Transverse colon (tissue), 4 donors: ENCODE measurements at regions not wholly inside any gene's neighbourhood (a gene's known extent, or its start where the extent isn't known, plus 50 kb on each side); places are given as distances from the start of the nearest gene placed in this dataset.

Experiments
- DNase-seq: peaks from one replicate; pipeline ENCODE4 v3.0.0-alpha.2; 2019
- H3K27ac ChIP-seq, 4 donors: fragments of 200-600 bp; sonication (generic); 2 replicates each; pipeline ENCODE4 v1.5.1; 2016 to 2018; ENCODE audit warnings: inconsistent platforms in 4 of 4
- H3K27me3 ChIP-seq: fragments of 200-600 bp; sonication (generic); 2 replicates; pipeline ENCODE4 v1.5.1; 2017; ENCODE audit warnings: inconsistent platforms
- H3K36me3 ChIP-seq, 4 donors: fragments of 200-600 bp; sonication (generic); 2 replicates each; pipeline ENCODE4 v1.5.1; 2017 to 2019; ENCODE audit warnings: inconsistent platforms in 4 of 4
- H3K4me1 ChIP-seq, 4 donors: fragments of 200-600 bp; sonication (generic); 2 replicates each; pipeline ENCODE4 v1.5.1; 2017 to 2020; ENCODE audit warnings: inconsistent platforms in 4 of 4
- H3K4me3 ChIP-seq, 4 donors: fragments of 200-600 bp; sonication (generic); 1 replicate in 1 of 4; 2 replicates in 3 of 4; pipeline versions ENCODE4 v1.5.1 to v1.6.1; 2017 to 2019; ENCODE audit warnings: inconsistent platforms in 4 of 4
- H3K9me3 ChIP-seq, 2 donors: fragments of 200-600 bp; sonication (generic); 2 replicates each; pipeline ENCODE4 v1.5.1; 2017 to 2019; ENCODE audit warnings: inconsistent platforms in 2 of 2
- EP300 ChIP-seq: sonication (generic); formaldehyde crosslinking; IDR thresholded peaks from one replicate; pipeline ENCODE4 v1.6.1; 2017; ENCODE audit warnings: antibody characterized with exemption, low read depth
- POLR2A ChIP-seq: fragments of 450-650 bp; IDR thresholded peaks from one replicate; pipeline ENCODE4 v1.6.1; 2016; ENCODE audit warnings: antibody characterized with exemption, mild to moderate bottlenecking, moderate library complexity
- POLR2AphosphoS5 ChIP-seq, 3 donors: sonication (generic); formaldehyde crosslinking; IDR thresholded peaks; one replicate each; pipeline ENCODE4 v1.6.1; 2016; ENCODE audit warnings: antibody characterized with exemption in 3 of 3
- WGBS, 2 donors: methylation state at CpG; one replicate each; pipeline ENCODE4 v1.1.5; 2018; ENCODE audit warnings: low coverage in 1 of 2; 5-methylcytosine and 5-hydroxymethylcytosine counted together
- in situ Hi-C, 4 donors: fragments of 200-750 bp; cut with MboI; loops; one replicate each; pipeline versions ENCODE4 v1.15.0 to v1.15.1; 2017; ENCODE audit warnings: low sequenced_read_pairs in 3 of 4, low pct_ligation_motif_present in 1 of 4, low pct_unique_long_range_greater_than_20kb in 1 of 4
- intact Hi-C: fragments of 100-400 bp; cut with DNase I; formaldehyde crosslinking; loops from one replicate; pipeline ENCODE4 v1.15.1; 2023; ENCODE audit warnings: low total_unique reads
- TF ChIP-seq, protein P1 (sequence below), 5 experiments: fragments of 200-600 bp in 3 of 5; fragments of 450-650 bp in 2 of 5; sonication (generic) in 3 of 5; IDR thresholded peaks; 1 replicate in 2 of 5; 2 replicates in 3 of 5; pipeline ENCODE4 v1.5.1; 2016 to 2017; ENCODE audit warnings: antibody characterized with exemption in 5 of 5, inconsistent platforms in 3 of 5, mild to moderate bottlenecking in 2 of 5, moderate library complexity in 1 of 5

DNA sequence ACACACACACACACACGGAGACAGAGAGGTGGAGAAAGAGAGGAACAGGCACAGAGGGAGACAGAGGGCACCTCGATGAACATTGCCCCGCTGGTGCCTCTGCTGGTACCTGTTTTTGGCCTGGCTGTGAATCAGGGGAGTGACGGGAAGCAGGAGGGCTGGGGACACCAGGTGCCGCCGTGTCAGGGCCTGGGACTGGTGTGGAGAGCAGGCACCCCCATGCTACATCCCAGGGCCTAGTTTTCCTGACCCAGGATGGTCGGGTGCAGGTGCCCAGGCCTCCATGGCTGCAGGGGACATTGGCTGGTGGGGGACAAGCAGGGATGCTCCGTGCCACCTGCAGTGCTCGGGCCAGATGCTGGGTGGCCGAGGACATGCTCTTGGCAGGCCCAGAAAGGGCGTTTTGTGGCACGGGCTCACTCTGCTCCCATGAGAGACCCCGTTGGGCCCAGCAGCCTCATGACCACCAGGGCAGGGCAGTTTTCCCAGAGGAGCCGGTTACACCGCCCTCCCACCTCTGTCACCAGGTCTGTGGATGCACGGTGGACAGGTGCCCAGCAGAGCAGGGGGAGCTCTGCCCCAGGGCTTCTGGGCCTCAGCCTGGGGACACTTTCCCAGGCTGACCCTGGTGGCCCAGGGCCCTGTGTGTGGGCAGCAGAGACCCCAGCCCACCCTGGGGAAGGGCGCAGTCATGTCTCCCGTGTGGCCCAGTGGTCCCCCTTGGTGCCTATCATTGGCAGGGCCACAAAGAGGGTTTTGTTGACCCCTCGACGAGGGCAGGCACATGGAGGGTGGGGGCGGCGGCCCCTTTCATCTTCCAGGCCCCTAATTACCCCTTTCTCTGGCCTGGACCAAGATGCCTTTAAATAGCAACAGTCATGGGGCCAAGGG, 207.5 kb upstream of the RTL1 start:
- Histone ChIP-seq H3K27me3 (no peaks in the 10 kb centered on the region), H3K4me3 (no peak overlapping the region), H3K9me3 (no peaks in the 10 kb centered on the region), H3K36me3 (no peaks in the 10 kb centered on the region), H3K4me1 (no peaks in the 10 kb centered on the region), H3K27ac (no peak overlapping the region)
- no peak for DNase-seq
- intact Hi-C loops, result no loop called here
- in situ Hi-C loops, result no loop called here
- TF ChIP-seq POLR2AphosphoS5 (IDR thresholded peaks at IDR 0.05) (no peak), POLR2A (no peak), EP300 (no peak)
- TF ChIP-seq, protein P1, sequence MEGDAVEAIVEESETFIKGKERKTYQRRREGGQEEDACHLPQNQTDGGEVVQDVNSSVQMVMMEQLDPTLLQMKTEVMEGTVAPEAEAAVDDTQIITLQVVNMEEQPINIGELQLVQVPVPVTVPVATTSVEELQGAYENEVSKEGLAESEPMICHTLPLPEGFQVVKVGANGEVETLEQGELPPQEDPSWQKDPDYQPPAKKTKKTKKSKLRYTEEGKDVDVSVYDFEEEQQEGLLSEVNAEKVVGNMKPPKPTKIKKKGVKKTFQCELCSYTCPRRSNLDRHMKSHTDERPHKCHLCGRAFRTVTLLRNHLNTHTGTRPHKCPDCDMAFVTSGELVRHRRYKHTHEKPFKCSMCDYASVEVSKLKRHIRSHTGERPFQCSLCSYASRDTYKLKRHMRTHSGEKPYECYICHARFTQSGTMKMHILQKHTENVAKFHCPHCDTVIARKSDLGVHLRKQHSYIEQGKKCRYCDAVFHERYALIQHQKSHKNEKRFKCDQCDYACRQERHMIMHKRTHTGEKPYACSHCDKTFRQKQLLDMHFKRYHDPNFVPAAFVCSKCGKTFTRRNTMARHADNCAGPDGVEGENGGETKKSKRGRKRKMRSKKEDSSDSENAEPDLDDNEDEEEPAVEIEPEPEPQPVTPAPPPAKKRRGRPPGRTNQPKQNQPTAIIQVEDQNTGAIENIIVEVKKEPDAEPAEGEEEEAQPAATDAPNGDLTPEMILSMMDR (IDR thresholded peaks at IDR 0.05), result no peak
- 51 to 79% methylated on average over 5 to 19 of the region's 22 CpGs for WGBS, 2 donors

DNA sequence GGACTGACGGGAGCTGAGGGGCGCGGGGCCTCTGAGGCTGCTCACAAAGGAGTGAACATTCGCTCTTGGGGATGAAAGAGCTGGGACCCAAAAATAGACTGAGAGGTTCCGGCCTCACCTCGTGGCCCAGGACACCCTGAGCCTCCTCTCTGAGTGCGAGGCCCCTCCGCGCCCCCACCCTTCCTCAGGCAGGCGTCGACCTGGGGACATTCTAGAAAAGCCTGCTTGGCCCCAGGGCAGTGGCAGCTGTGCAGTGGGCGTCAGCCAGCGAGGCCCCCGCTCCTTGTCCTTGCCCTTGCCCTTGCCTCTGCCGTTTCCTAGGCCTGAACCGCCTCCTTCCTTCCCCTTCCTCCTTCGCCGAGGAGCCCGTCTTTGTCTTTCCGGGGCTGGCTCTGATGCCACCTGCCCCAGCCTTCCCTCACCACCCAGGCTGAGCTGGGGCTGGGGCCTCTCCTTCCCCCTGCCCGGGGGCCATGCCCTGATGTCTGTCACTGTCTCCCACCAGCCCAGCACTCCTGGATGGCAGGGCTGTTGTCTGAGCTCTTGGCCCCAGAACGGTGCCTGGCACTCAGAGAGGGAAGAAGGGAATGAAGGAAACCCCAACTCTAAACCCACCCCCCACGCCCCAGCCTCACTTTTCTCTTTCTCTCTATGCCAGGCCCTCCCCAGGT, 208.2 kb upstream of the RTL1 start:
- Histone ChIP-seq H3K4me1 (no peaks in the 10 kb centered on the region), H3K4me3 (no peak overlapping the region), H3K27me3 (no peaks in the 10 kb centered on the region), H3K9me3 (no peaks in the 10 kb centered on the region), H3K36me3 (no peaks in the 10 kb centered on the region), H3K27ac (no peak overlapping the region)
- DNase-seq, result no peak
- TF ChIP-seq POLR2AphosphoS5 (IDR thresholded peaks at IDR 0.05) (no peak), EP300 (no peak), POLR2A (no peak)
- TF ChIP-seq, protein P1 (IDR thresholded peaks at IDR 0.05), result no peak
- 24 to 64% methylated on average over 7 to 20 of the region's 23 CpGs for WGBS, 2 donors
- intact Hi-C loops (no loop called here), in situ Hi-C loops (no loop called here)

DNA sequence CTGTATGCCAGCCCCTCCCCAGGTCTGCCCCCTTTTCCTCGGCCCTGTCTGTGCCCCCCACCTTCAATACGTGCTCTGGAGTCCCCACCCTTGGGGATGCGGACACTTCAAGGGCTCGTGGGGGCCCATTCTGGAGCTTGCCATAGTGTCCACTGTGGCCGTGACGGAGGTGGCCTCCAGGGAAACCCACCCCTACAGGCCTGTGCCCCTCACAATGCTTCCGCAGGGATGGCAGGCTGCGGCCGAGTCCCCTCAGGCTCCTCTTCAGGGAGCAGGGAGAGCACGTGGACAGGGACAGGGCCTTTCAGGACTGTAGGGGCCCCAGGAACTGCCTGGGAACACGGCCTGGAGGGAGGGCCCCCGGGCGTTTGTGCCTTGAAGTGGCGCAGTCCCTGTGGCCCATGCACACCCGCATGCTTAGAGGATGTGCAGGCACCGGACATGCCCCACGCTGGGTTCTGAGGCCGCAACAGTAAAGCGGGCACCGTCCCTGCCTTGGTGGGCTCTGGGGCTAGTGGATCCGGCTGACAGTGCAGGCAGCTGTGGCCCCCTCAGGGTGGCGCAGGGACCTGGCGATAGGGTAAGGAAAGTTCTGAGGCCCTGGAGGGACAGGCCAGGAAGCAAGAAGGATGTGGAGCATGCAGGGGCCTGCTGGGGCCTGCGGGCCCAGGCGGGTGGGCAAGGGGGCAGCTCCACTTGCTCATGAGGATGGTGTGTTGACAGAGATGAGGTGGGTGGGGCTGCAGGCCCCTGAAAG, 209.0 kb upstream of the RTL1 start:
- in situ Hi-C loops (no loop called here), intact Hi-C loops (no loop called here)
- TF ChIP-seq POLR2A, result no peak
- DNase-seq, result no peak
- Histone ChIP-seq H3K27me3 (no peaks in the 10 kb centered on the region), H3K9me3 (no peaks in the 10 kb centered on the region), H3K4me1 (no peaks in the 10 kb centered on the region), H3K27ac (no peak overlapping the region), H3K36me3 (no peaks in the 10 kb centered on the region), H3K4me3 (no peak overlapping the region)
- WGBS, 2 donors, result 88 to 93% methylated on average over 5 to 21 of the region's 25 CpGs

DNA sequence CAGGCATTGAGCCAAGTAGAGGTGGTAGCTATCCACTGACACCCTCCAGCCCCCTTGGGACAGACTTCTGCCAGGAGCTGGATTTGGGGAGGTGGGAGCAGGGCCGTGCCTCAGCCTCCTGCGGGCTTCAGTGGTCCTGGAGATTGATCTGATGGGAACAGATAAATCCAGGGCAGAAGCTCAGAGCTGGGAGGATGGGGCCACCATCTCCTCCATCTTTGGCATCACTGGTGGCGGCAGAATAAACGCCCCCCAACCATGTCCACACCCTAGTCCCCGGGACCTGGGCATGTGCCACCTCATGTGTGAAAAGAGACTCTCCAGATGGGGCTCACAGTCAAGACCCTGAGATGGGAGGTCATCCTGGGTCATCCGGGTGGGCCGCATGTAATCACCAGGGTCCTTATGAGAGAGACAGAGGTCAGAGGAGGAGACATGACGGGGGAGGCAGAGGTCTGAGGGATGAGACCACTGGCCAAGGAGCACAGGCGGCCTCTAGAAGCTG, 209.6 kb upstream of the RTL1 start:
- no peak overlapping the region for H3K27ac ChIP-seq
- no peaks in the 10 kb centered on the region for H3K27me3 ChIP-seq
- intact Hi-C loops, result no loop called here
- DNase-seq, result no peak
- no peak overlapping the region for H3K4me3 ChIP-seq
- TF ChIP-seq POLR2AphosphoS5 (IDR thresholded peaks at IDR 0.05) (no peak), EP300 (no peak), POLR2A (no peak)
- TF ChIP-seq, protein P1 (IDR thresholded peaks at IDR 0.05), result no peak
- H3K36me3 ChIP-seq, result no peaks in the 10 kb centered on the region
- WGBS, 2 donors, result 85% methylated on average over 9 of the region's 9 CpGs; no CpG with 5 or more reads in 1 of the 2 donors
- H3K9me3 ChIP-seq, result no peaks in the 10 kb centered on the region
- no peaks in the 10 kb centered on the region for H3K4me1 ChIP-seq
- in situ Hi-C loops, result no loop called here
